NB4 (cell line): ENCODE measurements at regions not wholly inside any gene's neighbourhood (a gene's known extent, or its start where the extent isn't known, plus 50 kb on each side); places are given as distances from the start of the nearest gene placed in this dataset.
"Not testable (repeated sequence)": the region's sequence is repeated elsewhere in the genome, so short reads cannot be mapped to it uniquely, and the experiment has no call there.

Source experiments
- DNase-seq: peaks from one replicate; pipeline ENCODE4 v3.0.0; 2010; ENCODE audit warnings: low read depth
- H3K4me3 ChIP-seq: one replicate; pipeline ENCODE4 v1.5.1; 2011; ENCODE audit warnings: mild to moderate bottlenecking, low read depth, low read length, moderate library complexity
- MYC ChIP-seq: IDR thresholded peaks from 2 replicates; pipeline ENCODE4 v1.6.1; 2011; ENCODE audit warnings: low read depth, low read length
- POLR2A ChIP-seq: IDR thresholded peaks from 2 replicates; pipeline ENCODE4 v1.6.1; 2011; ENCODE audit warnings: mild to moderate bottlenecking; ENCODE audit not compliant: insufficient read length; ENCODE audit errors: extremely low read depth
- TF ChIP-seq, protein P1 (sequence below): IDR thresholded peaks from one replicate; pipeline ENCODE4 v1.5.1; 2012; ENCODE audit warnings: low read depth, low read length
- TF ChIP-seq, protein P2 (sequence below): IDR thresholded peaks from 2 replicates; pipeline ENCODE4 v1.6.1; 2011; ENCODE audit warnings: low read depth, low read length

DNA sequence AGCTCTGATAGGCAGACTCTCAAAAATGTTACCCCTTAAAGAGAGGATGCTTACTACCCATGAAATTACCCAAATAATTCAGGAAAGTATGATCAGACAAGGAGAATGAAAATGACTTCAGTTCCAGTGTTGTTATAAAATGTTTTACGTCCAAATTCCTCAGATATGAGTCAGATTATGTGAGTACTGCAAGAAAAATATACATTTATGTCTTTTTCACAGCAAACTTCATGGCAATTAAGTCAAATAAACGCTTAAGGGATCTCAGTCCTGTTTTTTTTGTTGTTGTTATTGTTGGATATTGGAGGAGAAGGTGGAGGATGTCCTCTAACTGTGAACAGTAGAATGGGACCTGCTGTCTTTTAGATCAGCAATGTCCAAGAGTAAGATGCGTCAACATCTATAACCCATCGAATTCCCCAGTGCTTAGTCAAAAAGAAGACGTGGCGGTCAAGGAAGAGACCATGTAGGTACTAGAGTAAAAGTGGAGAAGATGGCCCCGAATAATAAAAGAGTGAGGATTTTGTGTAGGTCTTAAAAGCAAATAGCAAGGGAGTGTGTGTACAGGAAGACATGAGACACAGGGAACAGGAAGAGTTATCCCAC is 215.4 kb upstream of the IRS2 start:
- no peak overlapping the region for H3K4me3 ChIP-seq
- TF ChIP-seq, protein P1, sequence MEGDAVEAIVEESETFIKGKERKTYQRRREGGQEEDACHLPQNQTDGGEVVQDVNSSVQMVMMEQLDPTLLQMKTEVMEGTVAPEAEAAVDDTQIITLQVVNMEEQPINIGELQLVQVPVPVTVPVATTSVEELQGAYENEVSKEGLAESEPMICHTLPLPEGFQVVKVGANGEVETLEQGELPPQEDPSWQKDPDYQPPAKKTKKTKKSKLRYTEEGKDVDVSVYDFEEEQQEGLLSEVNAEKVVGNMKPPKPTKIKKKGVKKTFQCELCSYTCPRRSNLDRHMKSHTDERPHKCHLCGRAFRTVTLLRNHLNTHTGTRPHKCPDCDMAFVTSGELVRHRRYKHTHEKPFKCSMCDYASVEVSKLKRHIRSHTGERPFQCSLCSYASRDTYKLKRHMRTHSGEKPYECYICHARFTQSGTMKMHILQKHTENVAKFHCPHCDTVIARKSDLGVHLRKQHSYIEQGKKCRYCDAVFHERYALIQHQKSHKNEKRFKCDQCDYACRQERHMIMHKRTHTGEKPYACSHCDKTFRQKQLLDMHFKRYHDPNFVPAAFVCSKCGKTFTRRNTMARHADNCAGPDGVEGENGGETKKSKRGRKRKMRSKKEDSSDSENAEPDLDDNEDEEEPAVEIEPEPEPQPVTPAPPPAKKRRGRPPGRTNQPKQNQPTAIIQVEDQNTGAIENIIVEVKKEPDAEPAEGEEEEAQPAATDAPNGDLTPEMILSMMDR: no peak
- no peak for TF ChIP-seq MYC
- no peak for TF ChIP-seq POLR2A
- TF ChIP-seq, protein P2, sequence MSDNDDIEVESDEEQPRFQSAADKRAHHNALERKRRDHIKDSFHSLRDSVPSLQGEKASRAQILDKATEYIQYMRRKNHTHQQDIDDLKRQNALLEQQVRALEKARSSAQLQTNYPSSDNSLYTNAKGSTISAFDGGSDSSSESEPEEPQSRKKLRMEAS: no peak
- no peak for DNase-seq

DNA sequence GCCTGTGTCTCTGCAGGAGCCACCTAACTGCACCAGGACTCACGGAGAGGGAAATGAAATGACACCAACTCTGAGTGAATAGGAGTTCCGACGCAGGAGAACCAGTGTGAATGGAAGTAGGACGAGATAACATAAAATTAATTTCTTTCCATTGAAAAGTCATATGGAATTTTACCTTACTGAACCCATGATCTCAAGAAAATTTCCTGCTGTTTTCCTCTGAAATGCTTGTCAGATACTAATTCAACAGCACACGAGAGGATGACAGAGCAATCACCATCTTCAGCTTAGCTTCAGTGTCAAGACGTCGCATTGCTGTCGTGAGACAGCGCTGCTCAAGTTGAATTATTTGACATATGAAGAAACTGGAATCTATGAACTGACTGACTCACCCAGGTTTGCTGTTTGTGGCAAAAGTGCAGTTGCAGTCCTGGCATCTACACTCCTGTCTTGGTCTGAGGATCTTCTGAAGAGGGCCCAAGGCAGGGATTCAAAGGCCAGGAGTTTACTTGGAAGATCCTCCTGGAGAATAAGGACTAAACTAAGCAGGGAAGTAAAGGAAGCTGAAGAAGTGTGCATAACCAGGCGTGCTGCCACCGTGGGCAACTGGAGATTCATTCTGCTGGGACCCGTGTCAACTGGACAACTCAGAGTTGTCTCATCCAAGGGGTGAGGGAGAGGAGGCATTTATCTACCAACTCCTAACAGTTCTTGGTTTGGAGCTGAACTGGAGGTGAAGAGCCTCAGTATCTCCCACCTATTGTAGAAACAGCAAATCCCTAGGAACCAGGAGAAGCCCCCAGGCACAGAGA is 214.4 kb upstream of the IRS2 start:
- TF ChIP-seq, protein P2: no peak
- TF ChIP-seq MYC (no peak), POLR2A (no peak)
- TF ChIP-seq, protein P1: no peak
- DNase-seq: no peak
- H3K4me3 ChIP-seq: no peak overlapping the region

DNA sequence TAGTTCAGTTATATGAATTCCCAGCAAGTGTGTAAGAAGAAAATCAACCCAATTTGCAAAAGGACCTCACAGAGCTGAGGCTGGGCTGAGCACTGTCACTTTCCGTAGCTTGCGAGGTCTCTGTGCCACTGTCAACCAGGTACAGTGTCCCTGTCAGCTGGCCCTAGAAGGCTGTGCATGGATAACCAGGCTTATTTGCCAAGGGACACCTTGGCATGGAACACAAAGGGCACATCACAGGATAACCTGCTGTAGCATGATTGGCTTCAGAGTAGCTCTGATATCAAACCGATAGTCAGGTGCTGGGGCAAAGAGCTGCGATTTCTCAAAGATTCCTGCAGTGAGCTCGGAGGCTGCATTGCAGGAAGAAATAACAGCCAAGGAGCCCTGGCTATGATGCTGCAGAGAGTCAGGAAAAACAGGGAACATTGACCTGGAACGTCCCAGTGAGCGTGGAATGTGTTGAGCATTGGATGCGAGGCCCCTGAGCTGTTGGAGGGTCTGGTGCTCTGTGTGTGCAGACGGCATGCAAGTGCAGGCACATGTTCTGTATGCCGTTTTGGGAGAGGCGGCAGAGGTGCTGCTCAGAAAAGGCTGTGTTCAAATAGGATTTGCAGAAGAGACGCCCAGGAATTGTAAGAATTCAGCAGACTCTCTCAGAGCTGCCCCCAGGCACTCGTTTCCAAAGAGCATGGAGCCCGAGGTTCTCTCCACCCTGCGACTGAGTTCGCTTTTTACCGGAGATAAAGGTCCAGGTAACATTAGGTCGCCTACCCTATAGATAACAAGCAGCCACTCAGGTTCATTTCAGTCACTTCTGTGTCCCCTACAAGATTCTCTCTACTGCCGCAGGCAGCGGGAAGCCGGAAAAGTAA is 213.5 kb upstream of the IRS2 start:
- H3K4me3 ChIP-seq: no peak overlapping the region
- no peak for TF ChIP-seq POLR2A
- TF ChIP-seq, protein P1: no peak
- TF ChIP-seq, protein P2: no peak
- no peak for TF ChIP-seq MYC
- no peak for DNase-seq

DNA sequence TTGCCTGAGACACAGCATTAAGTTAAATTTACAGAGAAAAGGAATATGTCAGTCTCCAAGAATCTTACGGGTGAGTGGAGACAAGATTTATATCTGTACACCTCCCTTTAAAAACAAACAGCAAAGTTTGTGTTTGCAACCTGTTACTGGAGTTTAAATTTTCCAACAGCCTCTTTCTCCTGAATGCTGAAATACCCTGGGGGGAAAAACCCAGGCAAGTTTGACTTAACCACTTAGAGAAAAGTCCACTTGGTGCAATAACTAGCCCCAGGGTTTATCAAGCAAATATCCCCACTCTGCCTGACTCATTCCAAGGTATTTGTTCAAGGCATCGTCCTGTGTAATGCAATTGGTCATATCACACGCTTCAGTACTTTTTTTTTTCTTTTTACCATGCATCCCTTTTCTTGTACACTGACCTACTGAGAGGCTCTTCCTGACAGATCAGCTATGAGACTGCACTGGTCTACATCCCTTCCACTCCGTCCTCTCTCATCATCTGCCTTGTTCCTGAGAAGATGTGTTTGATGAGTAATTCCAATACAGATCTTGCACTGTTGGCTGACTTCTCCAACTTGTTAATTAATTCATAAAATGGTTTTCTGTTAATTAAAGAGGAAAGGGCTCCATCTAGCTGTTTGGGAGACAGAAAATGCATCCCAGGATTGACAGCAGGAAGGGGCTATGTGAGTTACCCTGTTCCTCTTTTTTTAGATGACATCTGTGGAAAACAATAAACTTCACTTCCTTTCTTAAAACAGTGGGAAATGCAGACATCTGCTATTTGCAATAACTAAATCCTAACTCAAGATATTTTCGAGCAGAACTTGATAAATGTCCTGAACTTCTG is 212.5 kb upstream of the IRS2 start:
- TF ChIP-seq, protein P2: no peak
- TF ChIP-seq MYC (no peak), POLR2A (no peak)
- TF ChIP-seq, protein P1: no peak
- DNase-seq: peak; percentile 40
- no peak overlapping the region for H3K4me3 ChIP-seq

DNA sequence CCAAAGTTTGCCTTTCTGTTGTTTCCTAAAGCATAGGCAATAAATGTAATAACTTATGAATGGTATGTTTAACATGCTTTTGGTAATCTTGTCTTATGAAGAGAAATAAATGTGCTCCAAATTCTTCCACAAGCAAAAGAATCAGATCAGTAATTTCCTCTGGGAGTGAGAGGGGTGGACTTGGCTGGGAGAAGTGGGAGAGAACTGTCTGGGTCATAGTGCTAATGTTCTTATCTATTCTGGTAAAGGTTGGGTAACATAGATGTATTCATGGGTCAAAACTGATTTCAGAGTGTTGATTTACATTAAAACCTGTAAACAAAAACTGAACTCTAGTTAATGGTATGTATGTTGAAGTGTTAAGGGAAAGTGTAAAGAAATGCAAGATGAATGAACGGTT is 211.7 kb upstream of the IRS2 start:
- no peak overlapping the region for H3K4me3 ChIP-seq
- TF ChIP-seq POLR2A (no peak), MYC (no peak)
- TF ChIP-seq, protein P1: no peak
- TF ChIP-seq, protein P2: no peak
- no peak for DNase-seq

DNA sequence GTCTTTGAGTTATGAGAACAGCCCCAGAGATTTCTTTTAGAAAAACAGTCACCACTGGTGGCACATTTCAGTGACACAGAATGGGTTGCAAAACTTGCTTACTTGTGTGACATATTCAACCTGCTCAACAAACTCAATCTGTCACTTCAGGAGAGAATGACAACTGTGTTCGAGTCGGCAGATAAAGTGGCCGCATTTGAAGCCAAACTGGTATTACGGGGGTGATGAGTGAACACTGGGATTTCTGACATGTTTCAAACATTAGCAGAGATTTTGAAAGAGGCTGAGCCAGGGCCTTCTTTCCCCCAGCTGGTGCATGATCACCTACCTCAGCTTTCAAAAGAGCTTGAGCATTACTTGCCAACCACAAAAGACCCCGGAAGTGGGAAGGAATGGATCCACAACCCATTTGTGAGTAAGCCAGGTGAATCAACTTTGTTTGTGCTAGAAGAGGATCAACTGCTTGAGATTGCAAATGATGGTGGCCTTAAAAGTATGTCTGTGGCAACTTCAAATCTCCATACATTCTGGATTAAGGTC is 210.7 kb upstream of the IRS2 start:
- H3K4me3 ChIP-seq: not testable (repeated sequence)

More for the DNA sequence above, 210.7 kb upstream of the IRS2 start:
- DNase-seq: not testable (repeated sequence)
